K562 (cell line): ENCODE measurements at regions not wholly inside any gene's neighbourhood (a gene's known extent, or its start where the extent isn't known, plus 50 kb on each side); places are given as distances from the start of the nearest gene placed in this dataset.

ENCODE experiments used
- ATAC-seq: fragments of 200-7000 bp; cut with Tn5 transposase; 3 replicates; pipeline ENCODE4 v1.9.1; 2020; ENCODE audit warnings: moderate library complexity
- BruUV-seq: library from RNA; stranded (reverse); fragments of 400-500 nt; replicated peaks from 2 replicates; lab custom pipeline; 2021; lab: Mats Ljungman, UMichigan
- CTCF ChIA-PET: fragments of 300-600 bp; formaldehyde crosslinking; extraction: SDS; loops from one replicate; lab custom pipeline; 2021; ENCODE audit warnings: low intra/inter-chr PET ratio; lab: Yijun Ruan, JAX
- POLR2A ChIA-PET: fragments of 300-600, 350-650 bp; sonication (Branson Sonifier 250); formaldehyde crosslinking; extraction: SDS; loops from one replicate; lab custom pipeline; 2021; ENCODE audit warnings: antibody characterized with exemption, inconsistent platforms; lab: Yijun Ruan, JAX
- DNase-seq, 4 experiments: peaks; one replicate each; pipeline versions ENCODE4 v3.0.0 to v3.0.0-alpha.2; 2011 to 2018; ENCODE audit warnings: low spot score in 3 of 4, mixed read lengths in 3 of 4; ENCODE audit errors: extremely low read depth in 1 of 4
- FAIRE-seq: peaks from 2 replicates; lab custom pipeline; 2011; peaks lifted over from hg19 to GRCh38; lab: Jason Lieb, UNC
- H2AFZ ChIP-seq: 2 replicates; pipeline ENCODE4 v1.6.0; 2011; ENCODE audit warnings: low read depth, low read length, control low read depth, inconsistent platforms
- H3K27ac ChIP-seq: fragments of 200-600 bp; 3 replicates; pipeline ENCODE4 v1.8.0; 2011; ENCODE audit warnings: low read depth, mild to moderate bottlenecking, control low read depth, inconsistent platforms, low read length, moderate library complexity, mixed read lengths; ENCODE audit errors: extremely low read depth
- H3K27me3 ChIP-seq, 2 experiments: fragments of 300-600 bp in 1 of 2; 2 replicates in 1 of 2; 3 replicates in 1 of 2; pipeline versions ENCODE4 v1.6.0 to v1.8.0; 2011; ENCODE audit warnings: inconsistent platforms in 2 of 2, low read length in 2 of 2, mild to moderate bottlenecking in 1 of 2, mixed read lengths in 1 of 2, moderate library complexity in 1 of 2; ENCODE audit not compliant: control insufficient read depth in 2 of 2, insufficient read depth in 2 of 2
- H3K36me3 ChIP-seq: fragments of 300-600 bp; 3 replicates; pipeline ENCODE4 v1.8.0; 2011; ENCODE audit warnings: mild to moderate bottlenecking, low read length, inconsistent platforms; ENCODE audit not compliant: control insufficient read depth, insufficient read depth
- H3K4me1 ChIP-seq, 2 experiments: fragments of 200-600 bp in 1 of 2; replicated peaks in 1 of 2; 2 replicates in 1 of 2; 3 replicates in 1 of 2; pipeline versions ENCODE4 v1.5.1 to v1.8.0; 2011; ENCODE audit warnings: inconsistent platforms in 2 of 2, low read length in 2 of 2, mild to moderate bottlenecking in 1 of 2, mixed read lengths in 1 of 2, moderate library complexity in 1 of 2; ENCODE audit not compliant: control insufficient read depth in 2 of 2, insufficient read depth in 2 of 2
- H3K4me2 ChIP-seq: 2 replicates; pipeline ENCODE4 v1.6.1; 2011; ENCODE audit warnings: low read length, control low read depth, inconsistent platforms, mixed read lengths; ENCODE audit not compliant: insufficient read depth
- H3K4me3 ChIP-seq: fragments of 200-600 bp; sonication (generic), shearing (Covaris generic); 2 replicates; pipeline ENCODE4 v1.5.1; 2016; ENCODE audit warnings: control low read depth, inconsistent platforms
- H3K79me2 ChIP-seq: fragments of 200-600 bp; 3 replicates; pipeline ENCODE4 v1.8.0; 2011; ENCODE audit warnings: low read length, inconsistent platforms; ENCODE audit not compliant: control insufficient read depth, insufficient read depth
- H3K9ac ChIP-seq, 2 experiments: 2 replicates each; pipeline versions ENCODE4 v1.6.0 to v1.6.1; 2011; ENCODE audit warnings: low read depth in 2 of 2, low read length in 2 of 2, control low read depth in 1 of 2, inconsistent platforms in 1 of 2, mild to moderate bottlenecking in 1 of 2, mixed read lengths in 1 of 2; ENCODE audit not compliant: insufficient read depth in 1 of 2
- H3K9me1 ChIP-seq: one replicate; pipeline ENCODE4 v1.6.0; 2011; ENCODE audit warnings: inconsistent platforms, mild to moderate bottlenecking, low read length, moderate library complexity; ENCODE audit not compliant: control insufficient read depth, insufficient read depth
- H3K9me3 ChIP-seq: replicated peaks from 2 replicates; pipeline ENCODE4 v1.5.1; 2011; ENCODE audit warnings: low read depth, low read length, inconsistent platforms; ENCODE audit not compliant: control insufficient read depth, insufficient read depth
- H4K20me1 ChIP-seq: replicated peaks from 2 replicates; pipeline ENCODE4 v1.6.1; 2011; ENCODE audit warnings: low read length, inconsistent platforms, mixed read lengths; ENCODE audit not compliant: control insufficient read depth, insufficient read depth
- ATF1 ChIP-seq, 2 experiments: fragments of 450-650 bp in 1 of 2; IDR thresholded peaks; 2 replicates each; pipeline ENCODE4 v1.6.1; 2016; ENCODE audit warnings: missing compliant biosample characterization in 1 of 2, missing genetic modification characterization in 1 of 2
- E2F3 ChIP-seq: fragments of 250-450 bp; sonication (Bioruptor Pico); IDR thresholded peaks from 2 replicates; pipeline ENCODE4 v1.4.0; 2020; ENCODE audit warnings: mild to moderate bottlenecking
- EP300 ChIP-seq: IDR thresholded peaks from 2 replicates; pipeline ENCODE4 v1.6.1; 2012; ENCODE audit warnings: low read length, improper control_type of control experiment
- FOXO4 ChIP-seq: fragments of 450-650 bp; formaldehyde crosslinking; IDR thresholded peaks from 2 replicates; pipeline ENCODE4 v1.4.0; 2020; ENCODE audit warnings: mild to moderate bottlenecking, moderate library complexity
- KAT2B ChIP-seq: IDR thresholded peaks from one replicate; pipeline ENCODE4 v1.6.1; 2012; ENCODE audit warnings: low read depth, mild to moderate bottlenecking, control low read depth, inconsistent platforms, low read length, moderate library complexity
- POLR2AphosphoS2 ChIP-seq: IDR thresholded peaks from 2 replicates; pipeline ENCODE4 v1.6.1; 2012; ENCODE audit warnings: low read length, improper control_type of control experiment
- TCF15 ChIP-seq: fragments of 250-450 bp; sonication (Bioruptor Pico); IDR thresholded peaks from 2 replicates; pipeline ENCODE4 v1.8.0; 2022; ENCODE audit warnings: moderate library complexity, mild to moderate bottlenecking, inconsistent platforms
- THRAP3 ChIP-seq: fragments of 450-650 bp; IDR thresholded peaks from 2 replicates; pipeline ENCODE4 v1.6.1; 2016; ENCODE audit warnings: mild to moderate bottlenecking, inconsistent platforms, borderline replicate concordance
- TSC22D4 ChIP-seq: fragments of 450-650 bp; IDR thresholded peaks from 2 replicates; pipeline ENCODE4 v1.6.1; 2016; ENCODE audit warnings: missing genetic modification characterization, missing biosample characterization, control low read depth
- ZFPM2 ChIP-seq: fragments of 250-450 bp; sonication (Bioruptor Pico); IDR thresholded peaks from 2 replicates; pipeline ENCODE4 v1.5.1; 2022; ENCODE audit warnings: mild to moderate bottlenecking
- ZKSCAN8 ChIP-seq: fragments of 200-800 bp; sonication (Bioruptor generic); IDR thresholded peaks from 2 replicates; pipeline ENCODE4 v1.6.1; 2016; ENCODE audit warnings: missing genetic modification characterization, missing compliant biosample characterization
- ZNF449 ChIP-seq: fragments of 250-450 bp; sonication (Bioruptor Pico); IDR thresholded peaks from 2 replicates; pipeline ENCODE4 v1.8.0; 2022; ENCODE audit warnings: moderate library complexity, mild to moderate bottlenecking, inconsistent platforms
- ZNF696 ChIP-seq: fragments of 250-450 bp; sonication (Bioruptor Pico); conservative IDR thresholded peaks from 2 replicates; pipeline ENCODE4 v1.4.0; 2020; ENCODE audit warnings: mild to moderate bottlenecking, moderate library complexity
- WGBS: fragments of 100-300 bp; shearing (Covaris generic); methylation state at CpG from one replicate; pipeline ENCODE4 v1.1.6; 2016; ENCODE audit warnings: low coverage, mixed read lengths; ENCODE audit not compliant: insufficient coverage; ENCODE audit errors: missing lambda C conversion rate; 5-methylcytosine and 5-hydroxymethylcytosine counted together
- in situ Hi-C: fragments of 300-500 bp; cut with MboI; formaldehyde crosslinking; loops from 4 replicates; pipeline ENCODE4 v1.15.0; 2018; ENCODE audit warnings: inconsistent platforms, mixed read lengths
- intact Hi-C: fragments of 100-400 bp; cut with micrococcal nuclease; formaldehyde crosslinking; loops from 2 replicates; pipeline ENCODE4 v1.14.2; 2022

GRCh38 chr5:118043531-118043930 lies 944.8 kb downstream of the DTWD2 start (continued):
- no peak for TF ChIP-seq THRAP3
- TF ChIP-seq FOXO4 (CRISPR knock-in tag): no peak
- TF ChIP-seq E2F3 (CRISPR knock-in tag): no peak
- no peak for TF ChIP-seq EP300
- TF ChIP-seq TSC22D4: no peak

DNA sequence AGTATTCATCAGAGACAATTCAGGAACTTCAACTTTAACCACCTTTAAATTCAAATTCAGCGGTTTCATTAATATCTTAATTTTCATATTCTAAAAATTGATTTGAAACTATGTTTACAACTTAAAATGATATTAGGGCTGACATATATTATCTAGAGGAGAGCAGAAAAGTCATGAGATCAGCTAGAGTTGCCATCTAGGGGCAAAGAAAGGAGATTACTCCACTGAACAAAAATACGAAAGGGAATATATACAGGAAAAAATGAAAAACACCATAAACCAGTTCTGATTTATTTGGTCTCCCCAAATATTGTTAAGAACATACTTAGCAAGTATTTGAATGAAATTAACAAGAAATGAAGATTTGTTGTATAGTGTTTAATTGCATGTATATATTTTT lies 946.3 kb downstream of the DTWD2 start:
- Histone ChIP-seq H2AFZ (no peak overlapping the region), H3K4me1 (no peaks in the 10 kb centered on the region), H3K4me3 (no peak overlapping the region), H3K4me2 (no peak overlapping the region), H3K9me3 (no peaks in the 10 kb centered on the region), H3K36me3 (no peaks in the 10 kb centered on the region), H3K27ac (no peak overlapping the region), H4K20me1 (no peaks in the 10 kb centered on the region), H3K9me1 (no peaks in the 10 kb centered on the region), H3K79me2 (no peaks in the 10 kb centered on the region), H3K27me3 (no peaks in the 10 kb centered on the region), H3K9ac (no peak overlapping the region)
- FAIRE-seq (no peak), DNase-seq (no peak), ATAC-seq (no peak)
- POLR2A ChIA-PET: no interaction called here
- CTCF ChIA-PET: no interaction called here
- intact Hi-C loops: no loop called here
- no peak for TF ChIP-seq ATF1 (CRISPR knock-in tag; IDR thresholded peaks at IDR 0.05)
- no peak for TF ChIP-seq ATF1 (tag; IDR thresholded peaks at IDR 0.05)
- no peak for TF ChIP-seq KAT2B
- TF ChIP-seq TCF15 (CRISPR knock-in tag): no peak
- no peak for TF ChIP-seq ZNF449 (CRISPR knock-in tag)
- TF ChIP-seq ZKSCAN8: no peak
- no peak for TF ChIP-seq ZNF696 (CRISPR knock-in tag)
- TF ChIP-seq POLR2AphosphoS2: no peak
- TF ChIP-seq ZFPM2 (CRISPR knock-in tag): no peak
- WGBS: 5% methylated on average over 2 of the region's 2 CpGs
- no TSS peak for BruUV-seq
- in situ Hi-C loops: no loop called here
